Astrocyte (in vitro differentiated cells and primary cell): ENCODE measurements at regions not wholly inside any gene's neighbourhood (a gene's known extent, or its start where the extent isn't known, plus 50 kb on each side); places are given as distances from the start of the nearest gene placed in this dataset.

Experiments
- CTCF ChIP-seq: IDR thresholded peaks from 2 replicates; pipeline ENCODE4 v1.5.1; 2011; ENCODE audit warnings: low read depth, mild to moderate bottlenecking, inconsistent platforms, low read length, moderate library complexity; ENCODE audit not compliant: insufficient read depth
- EZH2 ChIP-seq: IDR thresholded peaks from 2 replicates; pipeline ENCODE4 v1.6.1; 2012; ENCODE audit warnings: mild to moderate bottlenecking, low read length, inconsistent platforms; ENCODE audit not compliant: insufficient read depth

GRCh38 chr18:25465152-25465732 is 113.3 kb upstream of the ZNF521 start:
- TF ChIP-seq CTCF (no peak), EZH2 (no peak)
